HPDE6-E6E7 (cell line): ENCODE measurements at regions not wholly inside any gene's neighbourhood (a gene's known extent, or its start where the extent isn't known, plus 50 kb on each side); places are given as distances from the start of the nearest gene placed in this dataset.

ENCODE experiments used
- DNase-seq: peaks from one replicate; pipeline ENCODE4 v3.0.0; 2011; ENCODE audit warnings: missing footprints; ENCODE audit errors: extremely low spot score

- no peak for DNase-seq
Observed at GRCh38 chr2:173819852-173820251, 145.3 kb downstream of the SP3 start.

GRCh38 chr2:173821451-173821850 lies 143.7 kb downstream of the SP3 start:
- DNase-seq: no peak

DNA sequence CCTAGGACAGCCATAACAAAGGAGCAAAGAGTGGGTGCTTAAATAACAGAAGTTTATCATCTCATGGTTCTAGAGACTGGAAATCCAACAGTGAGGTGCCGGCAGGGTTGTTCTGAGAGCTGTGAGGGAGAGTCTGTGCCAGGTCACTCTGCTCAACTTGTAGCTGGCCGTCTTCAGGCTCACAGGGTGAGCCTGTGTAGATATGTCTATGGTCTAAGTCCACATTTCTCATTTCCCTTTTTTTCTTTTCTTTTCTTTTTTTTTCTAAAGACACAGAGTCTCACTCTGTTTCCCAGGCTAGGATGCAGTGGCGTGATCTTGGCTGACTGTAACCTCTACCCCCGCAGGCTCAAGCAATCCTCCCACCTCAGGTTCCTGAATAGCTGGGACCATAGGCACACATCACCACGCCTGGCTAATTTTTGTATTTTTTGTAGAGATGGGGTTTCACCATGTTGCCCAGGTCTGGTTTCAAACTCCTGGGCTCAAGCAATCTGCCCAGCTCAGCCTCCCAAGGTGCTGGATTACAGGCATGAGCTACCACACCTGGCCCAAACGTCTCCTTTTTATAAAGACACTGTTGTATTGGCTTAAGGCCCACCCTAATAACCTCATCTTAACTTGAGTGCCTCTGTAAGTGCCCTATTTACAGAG lies 142.2 kb downstream of the SP3 start:
- no peak for DNase-seq

DNA sequence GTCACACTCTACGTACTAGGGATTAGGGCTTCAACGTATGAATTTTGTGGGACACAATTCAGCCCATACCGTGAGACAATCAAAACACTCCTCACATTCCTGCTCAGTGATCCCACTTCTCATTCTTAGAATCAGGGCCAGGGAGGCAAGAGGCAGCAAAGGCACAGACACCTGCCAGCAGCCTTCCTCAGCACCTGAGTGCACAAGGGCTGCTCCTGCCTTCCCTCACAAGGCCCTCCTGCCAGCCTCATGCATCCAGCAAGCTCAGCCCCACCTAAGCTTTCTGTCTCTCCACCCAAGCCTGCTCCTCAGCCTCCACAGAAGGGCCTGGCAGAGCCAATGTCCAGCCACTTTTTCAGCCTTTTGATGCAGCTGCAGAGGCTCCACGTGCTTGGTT lies 141.6 kb downstream of the SP3 start:
- DNase-seq: no peak

GRCh38 chr2:173828189-173829142 lies 136.7 kb downstream of the SP3 start:
- DNase-seq: no peak

- DNase-seq: no peak
Observed at GRCh38 chr2:173829727-173830126, 135.4 kb downstream of the SP3 start.

- DNase-seq: no peak
Observed at GRCh38 chr2:173830170-173830569, 135.0 kb downstream of the SP3 start.

GRCh38 chr2:173831312-173832229 lies 133.6 kb downstream of the SP3 start:
- DNase-seq: no peak

DNA sequence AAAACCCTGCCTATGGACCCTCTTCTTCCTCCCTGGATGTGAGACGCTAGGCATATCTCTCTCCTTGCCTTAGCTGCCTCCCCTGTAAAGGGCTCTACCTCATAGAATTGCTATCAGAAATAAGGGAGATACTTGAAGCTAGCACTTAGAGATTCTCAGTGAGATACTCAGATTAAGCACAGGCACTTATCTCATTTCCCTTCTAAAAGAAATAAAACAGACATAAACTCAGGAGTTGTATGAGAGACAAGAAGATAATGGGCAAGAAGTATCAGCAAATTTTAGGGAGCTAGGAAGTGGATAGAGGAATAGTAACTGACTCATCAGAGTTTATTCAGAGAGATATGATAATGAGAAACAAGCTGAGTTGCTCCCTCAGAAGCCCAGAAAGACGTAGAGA lies 131.0 kb downstream of the SP3 start:
- no peak for DNase-seq

DNA sequence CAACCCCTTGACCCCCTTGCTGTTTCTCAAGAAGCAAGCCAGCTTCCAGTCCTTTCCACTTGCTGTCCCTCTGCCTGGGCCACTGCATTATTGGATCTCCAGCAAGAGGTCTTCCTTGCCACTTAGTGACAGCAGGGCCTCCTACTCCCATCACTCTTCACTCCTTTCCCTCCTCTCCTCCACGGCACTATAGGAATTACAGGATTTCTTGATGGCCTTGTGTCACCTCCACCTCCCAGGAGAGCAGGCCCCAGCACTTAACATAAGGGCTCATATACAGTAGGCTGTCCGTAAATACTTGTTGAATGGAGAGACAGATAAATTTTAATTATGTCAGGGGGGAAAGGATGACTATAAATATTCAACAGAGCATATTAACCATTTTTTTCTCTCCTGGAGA lies 129.4 kb downstream of the SP3 start:
- DNase-seq: no peak

- no peak for DNase-seq
Observed at GRCh38 chr2:173841110-173841509, 124.1 kb downstream of the SP3 start.

GRCh38 chr2:173843526-173843925 lies 121.6 kb downstream of the SP3 start:
- no peak for DNase-seq

- DNase-seq: no peak
Observed at GRCh38 chr2:173851141-173851641, 114.0 kb downstream of the SP3 start.

DNA sequence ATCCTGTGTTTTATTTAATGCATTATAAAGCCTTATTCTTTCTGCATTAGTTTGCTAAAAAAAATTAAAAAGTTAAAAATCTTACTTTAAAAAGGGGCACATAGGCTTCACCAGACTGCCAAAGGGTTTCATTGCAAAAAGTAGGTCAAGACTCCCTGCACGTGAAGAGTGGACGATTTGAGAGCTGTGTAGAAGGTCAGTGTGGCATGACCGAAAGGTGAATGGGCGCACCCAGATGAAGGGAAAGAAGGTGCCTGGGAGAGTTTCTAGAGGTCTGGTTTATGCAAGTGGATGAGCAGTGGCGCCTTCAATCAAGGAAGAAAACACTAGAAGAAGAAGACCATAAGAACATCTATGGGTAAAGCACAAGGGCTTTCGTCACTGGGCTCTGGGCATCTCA lies 111.0 kb downstream of the SP3 start:
- no peak for DNase-seq

- no peak for DNase-seq
Observed at GRCh38 chr2:173854840-173855239, 110.3 kb downstream of the SP3 start.

DNA sequence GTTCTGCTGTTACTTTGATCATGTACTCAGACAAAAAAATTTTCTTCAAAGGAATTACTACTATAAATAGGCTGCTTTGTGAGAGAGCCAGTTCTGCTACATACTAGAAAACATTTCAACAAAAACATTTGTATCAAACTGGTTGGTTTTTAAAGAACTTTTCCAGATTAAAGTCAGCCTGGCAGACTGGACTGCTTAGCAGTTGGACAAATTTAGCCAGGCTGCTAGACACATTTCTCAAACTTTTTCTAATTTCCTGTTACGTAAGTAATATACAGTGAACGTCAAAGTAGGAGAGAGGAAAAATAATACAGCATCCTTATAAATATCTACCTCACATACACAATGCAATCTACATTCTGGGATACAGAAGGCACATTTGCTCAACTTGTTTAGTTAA lies 109.5 kb downstream of the SP3 start:
- no peak for DNase-seq
